Calu3 (cell line): ENCODE measurements at regions not wholly inside any gene's neighbourhood (a gene's known extent, or its start where the extent isn't known, plus 50 kb on each side); places are given as distances from the start of the nearest gene placed in this dataset.

Source experiments
- BruUV-seq: library from RNA; stranded (reverse); fragments of 400-500 nt; replicated peaks from 2 replicates; lab custom pipeline; 2021; lab: Mats Ljungman, UMichigan
- CTCF ChIA-PET: fragments of 300-600 bp; sonication (Branson Sonifier 250); formaldehyde crosslinking; loops from one replicate; lab custom pipeline; 2022; ENCODE audit warnings: antibody characterized with exemption; lab: Charles Lee
- DNase-seq: peaks from one replicate; pipeline ENCODE4 v3.0.0; 2022
- H3K27ac Mint-ChIP-seq: one replicate; pipeline ENCODE4 v1.8.0; 2022; ENCODE audit warnings: mixed read lengths; ENCODE audit not compliant: unreplicated experiment
- H3K27me3 Mint-ChIP-seq: one replicate; pipeline ENCODE4 v1.8.0; 2022; ENCODE audit warnings: mixed read lengths; ENCODE audit not compliant: unreplicated experiment
- H3K36me3 Mint-ChIP-seq: one replicate; pipeline ENCODE4 v1.8.0; 2022; ENCODE audit warnings: mild to moderate bottlenecking, moderate library complexity, mixed read lengths; ENCODE audit not compliant: insufficient read depth, unreplicated experiment
- H3K4me1 Mint-ChIP-seq: one replicate; pipeline ENCODE4 v1.8.0; 2022; ENCODE audit warnings: mild to moderate bottlenecking, low read depth, mixed read lengths; ENCODE audit not compliant: unreplicated experiment
- H3K4me3 Mint-ChIP-seq: one replicate; pipeline ENCODE4 v1.8.0; 2022; ENCODE audit warnings: mild to moderate bottlenecking, low read depth, moderate library complexity, mixed read lengths; ENCODE audit not compliant: unreplicated experiment
- H3K9me3 Mint-ChIP-seq: one replicate; pipeline ENCODE4 v1.8.0; 2022; ENCODE audit warnings: low read depth, mixed read lengths; ENCODE audit not compliant: unreplicated experiment
- CTCF ChIP-seq: fragments of 200-600 bp; IDR thresholded peaks from one replicate; pipeline ENCODE4 v1.8.0; 2022; ENCODE audit warnings: antibody characterized with exemption; ENCODE audit not compliant: unreplicated experiment
- intact Hi-C: fragments of 100-400 bp; cut with micrococcal nuclease; formaldehyde crosslinking; loops from one replicate; pipeline ENCODE4 v1.10.0; 2022; ENCODE audit not compliant: unreplicated experiment

DNA sequence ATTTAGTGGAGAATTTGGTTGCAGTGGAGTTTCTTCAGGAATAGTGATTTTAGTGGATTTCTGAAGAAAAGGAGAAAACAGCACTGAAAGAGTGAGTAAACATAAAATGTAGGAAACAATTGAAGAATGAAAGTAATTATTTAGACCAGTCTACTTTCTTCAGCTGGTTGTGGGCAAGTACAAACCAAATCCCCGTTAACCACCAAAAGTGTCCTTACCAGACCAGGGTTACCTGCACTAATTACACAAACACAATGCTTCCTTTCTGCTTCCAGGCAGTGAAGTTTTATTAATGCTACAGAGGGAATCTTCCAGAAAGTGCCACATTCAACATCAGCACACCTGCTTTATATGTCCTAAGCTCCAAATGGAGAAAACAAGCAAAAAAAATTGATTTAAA, 248.0 kb upstream of the TBC1D5 start:
- CTCF ChIA-PET = no interaction called here

DNA sequence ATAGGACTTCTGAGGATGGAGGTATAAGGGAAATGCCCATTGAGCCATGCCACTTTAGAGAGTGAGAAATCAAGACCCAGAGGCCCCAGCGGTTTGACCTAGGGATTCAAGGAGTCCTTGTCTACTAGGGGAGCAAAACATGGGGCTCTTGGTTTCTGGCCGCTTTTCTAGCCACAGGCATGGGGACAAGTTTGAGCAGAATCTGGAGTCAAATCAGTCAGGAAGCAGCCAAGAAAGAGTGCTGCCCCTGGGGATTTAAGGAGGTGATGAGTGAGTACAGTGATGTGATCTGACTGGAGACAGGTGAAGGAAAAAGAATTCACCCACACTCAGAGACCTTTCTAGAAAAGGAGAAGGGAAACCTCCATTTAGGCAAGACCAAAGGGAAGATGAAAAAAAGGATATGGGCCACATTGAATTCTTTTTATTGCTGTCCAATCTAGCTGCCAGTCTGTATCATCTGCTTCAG, 244.0 kb upstream of the TBC1D5 start:
- Mint-ChIP-seq H3K4me1 (no peaks in the 10 kb centered on the region), H3K27me3 (no peaks in the 10 kb centered on the region), H3K9me3 (no peaks in the 10 kb centered on the region), H3K27ac (no peak overlapping the region), H3K36me3 (no peaks in the 10 kb centered on the region), H3K4me3 (no peak overlapping the region)
- intact Hi-C loops = no loop called here
- TF ChIP-seq CTCF = no peak
- no TSS peak for BruUV-seq
- no peak for DNase-seq
- CTCF ChIA-PET = no interaction called here

More for the DNA sequence above, 248.0 kb upstream of the TBC1D5 start:
- DNase-seq = no peak
- H3K27ac Mint-ChIP-seq = no peak overlapping the region
- TF ChIP-seq CTCF = no peak
- no peaks in the 10 kb centered on the region for H3K9me3 Mint-ChIP-seq
- H3K4me3 Mint-ChIP-seq = no peak overlapping the region
- no peaks in the 10 kb centered on the region for H3K4me1 Mint-ChIP-seq
- intact Hi-C loops = no loop called here
- BruUV-seq = no TSS peak
- H3K27me3 Mint-ChIP-seq = no peaks in the 10 kb centered on the region
- no peaks in the 10 kb centered on the region for H3K36me3 Mint-ChIP-seq

GRCh38 chr3:17985658-17986347, 243.4 kb upstream of the TBC1D5 start:
- H3K4me3 Mint-ChIP-seq = no peak overlapping the region
- H3K9me3 Mint-ChIP-seq = no peaks in the 10 kb centered on the region
- intact Hi-C loops = no loop called here
- CTCF ChIA-PET = no interaction called here
- no peaks in the 10 kb centered on the region for H3K36me3 Mint-ChIP-seq
- TF ChIP-seq CTCF = no peak
- no peak overlapping the region for H3K27ac Mint-ChIP-seq
- no peak for DNase-seq
- no peaks in the 10 kb centered on the region for H3K4me1 Mint-ChIP-seq
- H3K27me3 Mint-ChIP-seq = no peaks in the 10 kb centered on the region
- no TSS peak for BruUV-seq

DNA sequence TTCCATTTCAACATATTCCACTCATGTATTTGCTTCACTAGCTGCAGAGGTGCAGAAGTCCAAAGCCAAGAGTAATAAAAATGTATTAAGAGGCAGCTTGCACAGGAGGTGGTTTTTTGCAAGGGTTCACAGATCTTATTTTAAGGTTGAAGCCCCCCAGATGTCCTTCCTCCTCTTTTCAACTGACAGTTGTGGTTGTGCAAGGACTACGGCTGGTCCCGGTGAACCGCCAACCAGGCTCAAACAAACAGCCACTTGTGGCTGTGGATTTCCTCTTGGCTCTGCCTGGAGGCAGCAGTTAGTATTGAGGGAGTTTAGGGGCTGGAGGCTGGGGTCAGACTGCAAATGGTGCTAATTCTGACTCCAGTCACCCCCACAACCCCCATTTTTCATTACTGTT, 240.7 kb upstream of the TBC1D5 start:
- TF ChIP-seq CTCF = no peak

More for the DNA sequence above, 240.7 kb upstream of the TBC1D5 start:
- no peak for DNase-seq
- no peak overlapping the region for H3K27ac Mint-ChIP-seq
- no peak overlapping the region for H3K4me3 Mint-ChIP-seq
- no peaks in the 10 kb centered on the region for H3K4me1 Mint-ChIP-seq
- intact Hi-C loops = no loop called here
- H3K27me3 Mint-ChIP-seq = no peaks in the 10 kb centered on the region
- CTCF ChIA-PET = no interaction called here
- H3K36me3 Mint-ChIP-seq = no peaks in the 10 kb centered on the region
- H3K9me3 Mint-ChIP-seq = no peaks in the 10 kb centered on the region
- BruUV-seq = no TSS peak
